ENCODE measurements at regions not wholly inside any gene's neighbourhood (a gene's known extent, or its start where the extent isn't known, plus 50 kb on each side); places are given as distances from the start of the nearest gene placed in this dataset.

DNA sequence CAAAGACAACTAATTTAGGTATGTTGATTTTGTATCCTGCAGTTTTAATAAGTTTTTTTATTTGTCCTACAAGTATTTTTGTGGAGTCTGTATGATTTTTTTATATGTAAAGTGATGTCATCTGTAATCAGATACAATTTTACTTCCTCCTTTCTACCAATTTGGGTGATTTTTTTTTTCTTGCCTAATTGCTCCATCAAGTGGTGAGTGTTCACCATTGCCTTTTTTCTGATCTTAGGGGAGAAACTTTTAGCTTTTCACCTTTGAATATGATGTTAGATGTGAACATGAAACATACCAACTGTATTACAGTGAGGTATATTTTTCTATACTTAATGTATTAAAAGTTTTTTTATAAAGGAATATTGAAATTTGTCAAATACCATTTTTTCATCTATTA, 362.3 kb downstream of the PABPC4L start:
- Histone ChIP-seq H3K4me1 (ENCODE audit: insufficient read depth, low read length) (no peaks in the 10 kb centered on the region), H3K36me3 (ENCODE audit: insufficient read depth, low read length) (no peaks in the 10 kb centered on the region), H3K27ac (ENCODE audit: low read depth, low read length) (no peak overlapping the region), H3K79me2 (ENCODE audit: insufficient read depth, low read length) (no peaks in the 10 kb centered on the region), H3K9ac (ENCODE audit: low read length) (no peak overlapping the region), H3K9me3 (ENCODE audit: insufficient read depth, low read depth, low read length) (no peaks in the 10 kb centered on the region), H3K4me3 (ENCODE audit: insufficient read depth, low read depth, low read length) (no peak overlapping the region), H2AFZ (ENCODE audit: low read depth, low read length) (no peak overlapping the region), H3K4me2 (ENCODE audit: low read length) (no peak overlapping the region), H3K27me3 (ENCODE audit: insufficient read depth, low read length) (no peaks in the 10 kb centered on the region), H4K20me1 (ENCODE audit: insufficient read depth, low read length) (no peaks in the 10 kb centered on the region)
- Mint-ChIP-seq H3K27me3 (ENCODE audit: low read depth, unreplicated experiment) (no peaks in the 10 kb centered on the region), H3K36me3 (ENCODE audit: low read depth, unreplicated experiment) (no peaks in the 10 kb centered on the region), H3K27ac (ENCODE audit: unreplicated experiment) (no peak overlapping the region), H3K4me3 (ENCODE audit: unreplicated experiment) (no peak overlapping the region), H3K4me1 (ENCODE audit: low read depth, unreplicated experiment) (no peaks in the 10 kb centered on the region), H3K9me3 (ENCODE audit: unreplicated experiment) (peaks cover 2% of the 10 kb centered on the region)
- no peak for TF ChIP-seq EZH2 (IDR thresholded peaks at IDR 0.05; ENCODE audit: insufficient read depth, low read length)
- TF ChIP-seq, protein P1, sequence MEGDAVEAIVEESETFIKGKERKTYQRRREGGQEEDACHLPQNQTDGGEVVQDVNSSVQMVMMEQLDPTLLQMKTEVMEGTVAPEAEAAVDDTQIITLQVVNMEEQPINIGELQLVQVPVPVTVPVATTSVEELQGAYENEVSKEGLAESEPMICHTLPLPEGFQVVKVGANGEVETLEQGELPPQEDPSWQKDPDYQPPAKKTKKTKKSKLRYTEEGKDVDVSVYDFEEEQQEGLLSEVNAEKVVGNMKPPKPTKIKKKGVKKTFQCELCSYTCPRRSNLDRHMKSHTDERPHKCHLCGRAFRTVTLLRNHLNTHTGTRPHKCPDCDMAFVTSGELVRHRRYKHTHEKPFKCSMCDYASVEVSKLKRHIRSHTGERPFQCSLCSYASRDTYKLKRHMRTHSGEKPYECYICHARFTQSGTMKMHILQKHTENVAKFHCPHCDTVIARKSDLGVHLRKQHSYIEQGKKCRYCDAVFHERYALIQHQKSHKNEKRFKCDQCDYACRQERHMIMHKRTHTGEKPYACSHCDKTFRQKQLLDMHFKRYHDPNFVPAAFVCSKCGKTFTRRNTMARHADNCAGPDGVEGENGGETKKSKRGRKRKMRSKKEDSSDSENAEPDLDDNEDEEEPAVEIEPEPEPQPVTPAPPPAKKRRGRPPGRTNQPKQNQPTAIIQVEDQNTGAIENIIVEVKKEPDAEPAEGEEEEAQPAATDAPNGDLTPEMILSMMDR (IDR thresholded peaks at IDR 0.05; ENCODE audit: insufficient read depth, low read depth, low read length) = no peak
- no peak for DNase-seq (ENCODE audit: low read depth)
- no peak for FAIRE-seq

DNA sequence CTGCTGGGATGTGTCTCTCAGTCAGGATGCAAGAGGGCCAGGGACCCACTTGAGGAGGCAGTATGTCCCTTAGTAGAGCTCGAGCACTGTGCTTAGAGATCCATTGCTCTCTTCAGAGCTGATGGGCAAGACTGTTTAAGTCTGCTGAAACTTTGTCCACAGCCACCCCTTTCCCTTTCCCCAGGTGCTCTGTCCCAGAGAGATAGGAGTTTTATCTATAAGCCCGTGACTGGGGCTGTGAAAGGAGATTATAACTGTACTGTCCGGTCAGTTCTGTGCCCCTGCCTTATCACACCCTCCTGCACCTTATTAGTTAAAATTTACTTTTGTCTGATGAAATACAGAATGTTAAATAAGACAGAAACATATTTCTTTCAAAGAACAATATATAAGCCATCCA, 378.4 kb downstream of the PABPC4L start:
- Histone ChIP-seq H3K79me2 (ENCODE audit: insufficient read depth, low read length) (no peaks in the 10 kb centered on the region), H3K27ac (ENCODE audit: low read depth, low read length) (no peak overlapping the region), H3K9ac (ENCODE audit: low read length) (no peak overlapping the region), H3K36me3 (ENCODE audit: insufficient read depth, low read length) (no peaks in the 10 kb centered on the region), H3K4me2 (ENCODE audit: low read length) (no peak overlapping the region), H2AFZ (ENCODE audit: low read depth, low read length) (no peak overlapping the region), H3K9me3 (ENCODE audit: insufficient read depth, low read depth, low read length) (no peaks in the 10 kb centered on the region), H3K27me3 (ENCODE audit: insufficient read depth, low read length) (no peaks in the 10 kb centered on the region), H4K20me1 (ENCODE audit: insufficient read depth, low read length) (no peaks in the 10 kb centered on the region), H3K4me1 (ENCODE audit: insufficient read depth, low read length) (no peaks in the 10 kb centered on the region), H3K4me3 (ENCODE audit: insufficient read depth, low read depth, low read length) (no peak overlapping the region)
- H3K9me3 Mint-ChIP-seq (ENCODE audit: unreplicated experiment) = no peaks in the 10 kb centered on the region
- DNase-seq (ENCODE audit: low read depth) (no peak), FAIRE-seq (no peak)
- no peak overlapping the region for H3K27ac Mint-ChIP-seq (ENCODE audit: unreplicated experiment)
- no peaks in the 10 kb centered on the region for H3K4me1 Mint-ChIP-seq (ENCODE audit: low read depth, unreplicated experiment)
- no peaks in the 10 kb centered on the region for H3K27me3 Mint-ChIP-seq (ENCODE audit: low read depth, unreplicated experiment)
- H3K4me3 Mint-ChIP-seq (ENCODE audit: unreplicated experiment) = no peak overlapping the region
- no peak for TF ChIP-seq EZH2 (IDR thresholded peaks at IDR 0.05; ENCODE audit: insufficient read depth, low read length)
- TF ChIP-seq, protein P1 (IDR thresholded peaks at IDR 0.05; ENCODE audit: insufficient read depth, low read depth, low read length) = no peak
- H3K36me3 Mint-ChIP-seq (ENCODE audit: low read depth, unreplicated experiment) = no peaks in the 10 kb centered on the region

GRCh38 chr4:133812954-133813353, 388.6 kb downstream of the PABPC4L start:
- Mint-ChIP-seq H3K36me3 (ENCODE audit: low read depth, unreplicated experiment) (no peaks in the 10 kb centered on the region), H3K4me3 (ENCODE audit: unreplicated experiment) (no peak overlapping the region), H3K4me1 (ENCODE audit: low read depth, unreplicated experiment) (no peaks in the 10 kb centered on the region), H3K27me3 (ENCODE audit: low read depth, unreplicated experiment) (no peaks in the 10 kb centered on the region), H3K9me3 (ENCODE audit: unreplicated experiment) (peaks cover 5% of the 10 kb centered on the region), H3K27ac (ENCODE audit: unreplicated experiment) (no peak overlapping the region)
- Histone ChIP-seq H3K9ac (ENCODE audit: low read length) (no peak overlapping the region), H3K9me3 (ENCODE audit: insufficient read depth, low read depth, low read length) (no peaks in the 10 kb centered on the region), H3K79me2 (ENCODE audit: insufficient read depth, low read length) (no peaks in the 10 kb centered on the region), H3K27ac (ENCODE audit: low read depth, low read length) (no peak overlapping the region), H3K27me3 (ENCODE audit: insufficient read depth, low read length) (no peaks in the 10 kb centered on the region), H2AFZ (ENCODE audit: low read depth, low read length) (no peak overlapping the region), H4K20me1 (ENCODE audit: insufficient read depth, low read length) (no peaks in the 10 kb centered on the region), H3K4me3 (ENCODE audit: insufficient read depth, low read depth, low read length) (no peak overlapping the region), H3K4me2 (ENCODE audit: low read length) (no peak overlapping the region), H3K36me3 (ENCODE audit: insufficient read depth, low read length) (no peaks in the 10 kb centered on the region), H3K4me1 (ENCODE audit: insufficient read depth, low read length) (no peaks in the 10 kb centered on the region)
- FAIRE-seq = no peak
- no peak for DNase-seq (ENCODE audit: low read depth)
- TF ChIP-seq EZH2 (IDR thresholded peaks at IDR 0.05; ENCODE audit: insufficient read depth, low read length) = no peak
- TF ChIP-seq, protein P1 (IDR thresholded peaks at IDR 0.05; ENCODE audit: insufficient read depth, low read depth, low read length) = no peak
